Stomach (tissue), 8 donors: ENCODE measurements at regions not wholly inside any gene's neighbourhood (a gene's known extent, or its start where the extent isn't known, plus 50 kb on each side); places are given as distances from the start of the nearest gene placed in this dataset.

Experiments used
- DNase-seq, 2 donors: peaks; one replicate each; pipeline versions ENCODE4 v3.0.0 to v3.0.0-alpha.2; 2013 to 2019
- H3K27ac ChIP-seq, 5 donors: fragments of 200-600 bp in 4 of 5; sonication (generic) in 4 of 5; one replicate each; pipeline ENCODE4 v1.5.1; 2013 to 2019; ENCODE audit warnings: mild to moderate bottlenecking in 1 of 5, moderate library complexity in 1 of 5
- H3K27me3 ChIP-seq, 3 donors: fragments of 200-600 bp; sonication (generic); one replicate each; pipeline ENCODE4 v1.5.1; 2017 to 2019; ENCODE audit warnings: mixed run types in 1 of 3
- H3K36me3 ChIP-seq, 4 donors: fragments of 200-600 bp; sonication (generic); 1 replicate in 3 of 4; 2 replicates in 1 of 4; pipeline ENCODE4 v1.5.1; 2016 to 2019
- H3K4me1 ChIP-seq, 4 donors: fragments of 200-600 bp; sonication (generic); one replicate each; pipeline ENCODE4 v1.5.1; 2016 to 2019
- H3K4me3 ChIP-seq, 4 donors: fragments of 200-600 bp; sonication (generic) in 3 of 4; one replicate each; pipeline ENCODE4 v1.5.1; 2016 to 2019; ENCODE audit warnings: mild to moderate bottlenecking in 1 of 4
- H3K9me3 ChIP-seq, 4 donors: fragments of 200-600 bp; sonication (generic); one replicate each; pipeline ENCODE4 v1.5.1; 2016 to 2019
- CTCF ChIP-seq, 7 experiments: fragments of 450-650 bp in 4 of 7; fragments of 200-600 bp in 3 of 7; sonication (generic) in 3 of 7; IDR thresholded peaks; one replicate each; pipeline ENCODE4 v1.5.1; 2016 to 2019; ENCODE audit warnings: antibody characterized with exemption in 7 of 7, control low read depth in 2 of 7, mild to moderate bottlenecking in 1 of 7
- EP300 ChIP-seq: sonication (generic); formaldehyde crosslinking; IDR thresholded peaks from one replicate; pipeline ENCODE4 v1.6.1; 2017; ENCODE audit warnings: antibody characterized with exemption
- POLR2A ChIP-seq, 4 donors: fragments of 450-650 bp; IDR thresholded peaks; one replicate each; pipeline ENCODE4 v1.6.1; 2016; ENCODE audit warnings: antibody characterized with exemption in 4 of 4, control low read depth in 2 of 4, mild to moderate bottlenecking in 1 of 4, moderate library complexity in 1 of 4
- POLR2AphosphoS5 ChIP-seq, 3 donors: sonication (generic); formaldehyde crosslinking; IDR thresholded peaks; one replicate each; pipeline ENCODE4 v1.6.1; 2016; ENCODE audit warnings: antibody characterized with exemption in 3 of 3
- WGBS, 5 donors: extraction: QIAGEN DNeasy Blood & Tissue Kit in 3 of 5; methylation state at CpG; one replicate each; pipeline versions ENCODE4 v1.1.5 to v1.1.7; 2013 to 2018; 5-methylcytosine and 5-hydroxymethylcytosine counted together
- intact Hi-C: fragments of 100-400 bp; cut with DNase I; formaldehyde crosslinking; loops from one replicate; pipeline ENCODE4 v1.15.1; 2023; ENCODE audit warnings: low total_unique reads
- donor health status: healthy with polysubstance abuse.
- donor health status: Bipolar disorder and iron deficiency.
- donor health status: healthy.

DNA sequence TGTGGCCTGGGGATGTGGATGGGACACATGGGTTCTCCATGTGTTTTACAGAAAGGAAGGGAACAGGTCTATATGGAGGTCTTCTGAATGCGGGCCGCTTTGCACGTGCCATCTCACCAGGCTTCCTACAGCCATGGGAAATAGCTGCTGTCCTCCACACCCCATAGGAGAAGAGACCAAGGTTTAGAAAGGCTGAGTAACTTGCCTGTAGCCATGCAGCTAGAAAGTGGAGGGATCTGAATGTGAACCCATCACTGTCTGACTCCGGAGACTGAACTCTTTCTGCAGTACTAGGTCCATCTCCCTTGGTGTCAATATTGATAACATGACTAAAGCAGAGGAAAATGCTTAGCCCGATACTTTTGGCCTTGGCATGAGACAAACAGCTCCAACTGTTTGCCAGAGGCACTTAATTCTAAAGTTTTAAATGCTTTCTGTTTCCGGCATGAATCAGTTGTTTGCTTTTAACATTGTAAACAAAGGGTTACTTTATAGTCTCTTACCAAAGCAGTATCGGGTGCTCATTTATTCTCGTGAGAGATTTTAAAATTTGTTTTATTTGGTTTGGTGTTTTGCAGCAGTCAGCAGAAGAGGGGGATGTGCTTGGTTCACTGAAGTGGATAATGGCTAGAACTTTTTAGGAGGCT is 64.8 kb upstream of the LOXL4 start:
- Histone ChIP-seq H3K27ac (no peak overlapping the region), H3K36me3 (no peaks in the 10 kb centered on the region), H3K4me3 (no peak overlapping the region), H3K9me3 (peaks cover 0 to 8% (median 2%) of the 10 kb centered on the region in 4 donors), H3K4me1 (peaks cover 0 to 8% (median 4%) of the 10 kb centered on the region in 4 donors), H3K27me3 (peaks cover 0 to 4% (median 0%) of the 10 kb centered on the region in 3 donors)
- TF ChIP-seq POLR2AphosphoS5 (IDR thresholded peaks at IDR 0.05): no peak
- TF ChIP-seq POLR2A (IDR thresholded peaks at IDR 0.05): no peak
- no peak for TF ChIP-seq CTCF (IDR thresholded peaks at IDR 0.05)
- TF ChIP-seq EP300: no peak
- WGBS, 5 donors: 43 to 53% (median 48%) methylated on average over 8 of the region's 8 CpGs
- intact Hi-C loops: no loop called here
- peak in 1 of 2 donors; percentile 37 for DNase-seq

GRCh38 chr10:98331885-98332284 is 63.9 kb upstream of the LOXL4 start:
- no peaks in the 10 kb centered on the region for H3K36me3 ChIP-seq
- DNase-seq: no peak
- no peaks in the 10 kb centered on the region for H3K27me3 ChIP-seq
- H3K9me3 ChIP-seq: peaks cover 0 to 8% (median 2%) of the 10 kb centered on the region in 4 donors
- H3K4me3 ChIP-seq: no peak overlapping the region
- no peak for TF ChIP-seq EP300
- no peak for TF ChIP-seq POLR2A (IDR thresholded peaks at IDR 0.05)
- TF ChIP-seq POLR2AphosphoS5 (IDR thresholded peaks at IDR 0.05): no peak
- no peak for TF ChIP-seq CTCF (IDR thresholded peaks at IDR 0.05)
- intact Hi-C loops: no loop called here
- WGBS, 5 donors: 61 to 72% (median 69%) methylated on average over 6 of the region's 6 CpGs
- H3K27ac ChIP-seq: no peak overlapping the region
- H3K4me1 ChIP-seq: peaks cover 0 to 8% (median 4%) of the 10 kb centered on the region in 4 donors

- no peak for DNase-seq
- TF ChIP-seq POLR2A (IDR thresholded peaks at IDR 0.05): no peak
- TF ChIP-seq POLR2AphosphoS5 (IDR thresholded peaks at IDR 0.05): no peak
- no peak for TF ChIP-seq EP300
- TF ChIP-seq CTCF (IDR thresholded peaks at IDR 0.05): no peak
- no peak overlapping the region for H3K4me3 ChIP-seq
- H3K27ac ChIP-seq: no peak overlapping the region
- peaks cover 0 to 8% (median 2%) of the 10 kb centered on the region in 4 donors for H3K9me3 ChIP-seq
- peaks cover 0 to 8% (median 4%) of the 10 kb centered on the region in 4 donors for H3K4me1 ChIP-seq
- H3K36me3 ChIP-seq: no peaks in the 10 kb centered on the region
- intact Hi-C loops: no loop called here
- WGBS, 5 donors: 79 to 85% (median 82%) methylated on average over 7 of the region's 7 CpGs
- H3K27me3 ChIP-seq: no peaks in the 10 kb centered on the region
Observed at GRCh38 chr10:98330987-98331386, 63.0 kb upstream of the LOXL4 start.

DNA sequence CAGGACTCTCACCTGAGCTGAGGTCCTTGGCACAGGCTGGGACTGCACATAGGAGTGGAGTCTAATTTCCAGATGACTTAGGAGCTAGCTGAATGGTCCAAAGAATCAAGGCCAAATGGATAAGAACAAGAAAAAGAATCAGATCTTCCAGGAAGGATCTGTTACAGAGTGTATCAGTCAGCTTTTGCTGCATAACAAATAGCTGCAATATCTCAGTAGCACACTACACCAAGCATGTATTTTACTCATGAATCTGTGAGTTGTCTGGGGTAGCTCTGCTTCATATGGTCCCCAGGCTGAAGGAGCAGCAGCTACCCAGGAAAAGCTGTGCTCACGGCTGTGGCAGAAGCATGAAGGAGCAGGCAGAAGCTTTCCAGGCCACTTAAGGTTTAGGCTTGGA is 60.6 kb upstream of the LOXL4 start:
- no peak overlapping the region for H3K4me3 ChIP-seq
- 89 to 100% (median 94%) methylated on average over 1 of the region's 1 CpG for WGBS, 5 donors
- peaks cover 0 to 17% (median 5%) of the 10 kb centered on the region in 4 donors for H3K4me1 ChIP-seq
- no peaks in the 10 kb centered on the region for H3K27me3 ChIP-seq
- no peak overlapping the region for H3K27ac ChIP-seq
- H3K36me3 ChIP-seq: no peaks in the 10 kb centered on the region
- intact Hi-C loops: no loop called here
- TF ChIP-seq CTCF (IDR thresholded peaks at IDR 0.05) (no peak), EP300 (no peak), POLR2A (IDR thresholded peaks at IDR 0.05) (no peak), POLR2AphosphoS5 (IDR thresholded peaks at IDR 0.05) (no peak)
- peaks cover 0 to 8% (median 2%) of the 10 kb centered on the region in 4 donors for H3K9me3 ChIP-seq
- no peak for DNase-seq
